GM18511 (cell line): ENCODE measurements at regions not wholly inside any gene's neighbourhood (a gene's known extent, or its start where the extent isn't known, plus 50 kb on each side); places are given as distances from the start of the nearest gene placed in this dataset.

Experiments used
- ATAC-seq: cut with Tn5 transposase; IDR thresholded peaks from one replicate; pipeline ENCODE4 v1.9.1; 2021; ENCODE audit warnings: mild to moderate bottlenecking, moderate library complexity; ENCODE audit not compliant: unreplicated experiment

- no peak for ATAC-seq
These were observed 51.0 kb upstream of the L3MBTL3 start for GRCh38 chr6:129967427-129967826.

- no peak for ATAC-seq
These were observed 52.3 kb upstream of the L3MBTL3 start for GRCh38 chr6:129966125-129966524.

- ATAC-seq: no peak
These were observed 53.3 kb upstream of the L3MBTL3 start for GRCh38 chr6:129965096-129965495.

GRCh38 chr6:129959358-129959930 is 58.9 kb upstream of the L3MBTL3 start:
- no peak for ATAC-seq

- ATAC-seq: no peak
These were observed 60.2 kb upstream of the L3MBTL3 start for GRCh38 chr6:129957941-129958898.

GRCh38 chr6:129955584-129955983 is 62.8 kb upstream of the L3MBTL3 start:
- ATAC-seq: no peak

- no peak for ATAC-seq
These were observed 63.5 kb upstream of the L3MBTL3 start for GRCh38 chr6:129954749-129955431.

GRCh38 chr6:129947797-129948196 is 70.6 kb upstream of the L3MBTL3 start:
- no peak for ATAC-seq

GRCh38 chr6:129946439-129947140 is 71.8 kb upstream of the L3MBTL3 start:
- ATAC-seq: no peak

GRCh38 chr6:129943637-129944271 is 74.6 kb upstream of the L3MBTL3 start:
- no peak for ATAC-seq

- ATAC-seq: no peak
These were observed 77.8 kb upstream of the L3MBTL3 start for GRCh38 chr6:129940454-129941195.

- no peak for ATAC-seq
These were observed 77.3 kb upstream of the TMEM244 start for GRCh38 chr6:129938249-129939020.

- peak; percentile 82 for ATAC-seq
These were observed 75.4 kb upstream of the TMEM244 start for GRCh38 chr6:129936329-129937165.

- ATAC-seq: no peak
These were observed 71.2 kb upstream of the TMEM244 start for GRCh38 chr6:129932321-129932720.

GRCh38 chr6:129929433-129929832 is 68.3 kb upstream of the TMEM244 start:
- ATAC-seq: no peak

- ATAC-seq: no peak
These were observed 62.6 kb upstream of the TMEM244 start for GRCh38 chr6:129923530-129924250.

GRCh38 chr6:129921169-129921817 is 60.2 kb upstream of the TMEM244 start:
- ATAC-seq: no peak
